ENCODE measurements at regions not wholly inside any gene's neighbourhood (a gene's known extent, or its start where the extent isn't known, plus 50 kb on each side); places are given as distances from the start of the nearest gene placed in this dataset.

DNA sequence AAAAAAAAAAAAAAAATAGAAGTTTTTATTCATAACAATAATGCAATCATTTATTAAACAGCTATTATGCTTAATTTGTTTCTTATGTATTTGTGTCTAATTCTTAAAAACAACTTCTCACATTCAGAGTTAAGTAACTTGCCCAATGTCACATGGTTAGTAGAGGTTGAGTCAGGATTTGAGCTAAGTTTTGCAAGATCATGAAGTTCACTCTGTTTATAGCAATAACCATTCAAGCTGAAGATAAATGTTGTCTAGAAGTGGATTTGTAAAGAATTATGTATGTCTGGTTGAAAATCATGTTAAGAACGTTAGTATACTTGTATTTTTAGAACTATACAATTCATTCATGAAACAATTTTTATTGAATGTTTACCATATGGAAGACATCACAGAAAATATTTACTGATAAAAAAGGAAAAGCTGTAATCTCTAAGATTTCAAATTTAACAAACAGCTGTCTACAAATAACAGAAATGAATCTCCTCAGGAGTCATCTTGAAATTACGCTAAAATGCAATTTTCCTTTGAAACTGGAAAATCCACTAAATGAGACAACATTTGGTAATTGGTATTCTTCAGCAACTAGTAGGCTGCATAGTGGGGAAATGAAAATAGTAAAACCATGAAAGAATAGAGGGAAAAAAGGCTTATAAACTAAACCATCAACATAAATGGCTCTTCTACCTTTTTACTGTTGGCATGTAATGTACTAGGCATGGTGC is 70.5 kb upstream of the AHR start:
- no peak for ATAC-seq
- intact Hi-C loops (cut with DNase I), result no loop called here
- no peaks in the 10 kb centered on the region for H3K27me3 ChIP-seq
- TF ChIP-seq, protein P1, sequence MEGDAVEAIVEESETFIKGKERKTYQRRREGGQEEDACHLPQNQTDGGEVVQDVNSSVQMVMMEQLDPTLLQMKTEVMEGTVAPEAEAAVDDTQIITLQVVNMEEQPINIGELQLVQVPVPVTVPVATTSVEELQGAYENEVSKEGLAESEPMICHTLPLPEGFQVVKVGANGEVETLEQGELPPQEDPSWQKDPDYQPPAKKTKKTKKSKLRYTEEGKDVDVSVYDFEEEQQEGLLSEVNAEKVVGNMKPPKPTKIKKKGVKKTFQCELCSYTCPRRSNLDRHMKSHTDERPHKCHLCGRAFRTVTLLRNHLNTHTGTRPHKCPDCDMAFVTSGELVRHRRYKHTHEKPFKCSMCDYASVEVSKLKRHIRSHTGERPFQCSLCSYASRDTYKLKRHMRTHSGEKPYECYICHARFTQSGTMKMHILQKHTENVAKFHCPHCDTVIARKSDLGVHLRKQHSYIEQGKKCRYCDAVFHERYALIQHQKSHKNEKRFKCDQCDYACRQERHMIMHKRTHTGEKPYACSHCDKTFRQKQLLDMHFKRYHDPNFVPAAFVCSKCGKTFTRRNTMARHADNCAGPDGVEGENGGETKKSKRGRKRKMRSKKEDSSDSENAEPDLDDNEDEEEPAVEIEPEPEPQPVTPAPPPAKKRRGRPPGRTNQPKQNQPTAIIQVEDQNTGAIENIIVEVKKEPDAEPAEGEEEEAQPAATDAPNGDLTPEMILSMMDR (IDR thresholded peaks at IDR 0.05), result no peak
- H3K4me3 ChIP-seq, result no peak overlapping the region
- DNase-seq, result no peak
- no peaks in the 10 kb centered on the region for H3K9me3 ChIP-seq
- no peak overlapping the region for H3K27ac ChIP-seq
- no peaks in the 10 kb centered on the region for H3K36me3 ChIP-seq
- no peaks in the 10 kb centered on the region for H3K4me1 ChIP-seq

DNA sequence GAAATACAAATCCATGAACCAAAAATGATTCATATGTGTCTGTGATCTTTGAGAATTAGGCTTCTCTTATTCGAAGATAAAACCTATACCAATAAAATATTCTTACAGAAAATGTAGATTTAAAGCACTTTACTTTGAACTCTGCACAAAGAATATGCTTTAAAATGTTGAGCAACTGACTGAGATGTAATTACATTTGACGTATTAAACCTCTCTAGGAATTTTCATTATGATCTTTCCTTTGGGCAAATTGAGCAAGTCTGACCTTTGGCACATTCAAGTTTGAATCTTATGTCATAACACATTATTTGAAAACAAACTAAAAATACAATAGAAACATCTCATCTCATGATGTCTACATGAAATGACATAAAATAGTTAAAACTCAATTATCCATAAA is 69.2 kb upstream of the AHR start:
- no peaks in the 10 kb centered on the region for H3K27me3 ChIP-seq
- DNase-seq (no peak), ATAC-seq (no peak)
- H3K4me3 ChIP-seq, result no peak overlapping the region
- H3K9me3 ChIP-seq, result no peaks in the 10 kb centered on the region
- no peak overlapping the region for H3K27ac ChIP-seq
- TF ChIP-seq, protein P1 (IDR thresholded peaks at IDR 0.05), result no peak
- no peaks in the 10 kb centered on the region for H3K4me1 ChIP-seq
- no peaks in the 10 kb centered on the region for H3K36me3 ChIP-seq
- intact Hi-C loops (cut with DNase I), result no loop called here

DNA sequence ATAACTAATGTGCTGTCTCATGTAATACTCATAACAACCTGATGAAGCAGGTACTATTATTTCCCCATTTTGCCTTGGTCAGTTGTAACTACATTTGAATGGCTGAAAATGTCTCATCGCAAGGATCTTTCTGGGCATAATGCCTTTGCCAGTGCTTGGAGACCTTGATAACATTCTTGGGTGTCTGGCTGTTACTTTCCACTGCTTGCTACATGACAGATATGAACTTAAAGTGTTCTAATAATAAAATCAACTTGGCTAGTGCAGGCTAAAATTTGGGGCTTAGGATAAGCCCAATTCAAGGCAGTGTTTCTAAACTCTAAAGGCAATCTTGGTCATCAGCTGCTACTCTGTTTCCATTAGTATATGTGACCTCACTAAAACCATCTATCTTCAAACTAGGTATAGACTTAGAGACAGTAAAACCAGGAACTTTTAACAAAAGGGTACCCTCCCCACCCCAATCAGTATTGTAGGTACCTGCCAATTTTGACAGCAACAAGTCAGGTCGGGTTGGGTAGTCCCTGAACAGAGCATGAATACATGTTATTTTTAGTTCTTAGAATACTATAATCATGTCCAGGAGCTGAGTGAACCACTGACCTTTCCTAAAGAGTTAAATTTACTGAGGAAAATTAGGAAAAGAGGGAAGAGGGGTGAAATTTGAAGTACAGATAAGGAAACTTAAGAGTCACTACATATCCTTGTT is 68.2 kb upstream of the AHR start:
- DNase-seq (no peak), ATAC-seq (no peak)
- no peaks in the 10 kb centered on the region for H3K9me3 ChIP-seq
- no peak overlapping the region for H3K4me3 ChIP-seq
- intact Hi-C loops (cut with DNase I), result no loop called here
- no peaks in the 10 kb centered on the region for H3K27me3 ChIP-seq
- TF ChIP-seq, protein P1 (IDR thresholded peaks at IDR 0.05), result no peak
- no peaks in the 10 kb centered on the region for H3K36me3 ChIP-seq
- no peaks in the 10 kb centered on the region for H3K4me1 ChIP-seq
- no peak overlapping the region for H3K27ac ChIP-seq

DNA sequence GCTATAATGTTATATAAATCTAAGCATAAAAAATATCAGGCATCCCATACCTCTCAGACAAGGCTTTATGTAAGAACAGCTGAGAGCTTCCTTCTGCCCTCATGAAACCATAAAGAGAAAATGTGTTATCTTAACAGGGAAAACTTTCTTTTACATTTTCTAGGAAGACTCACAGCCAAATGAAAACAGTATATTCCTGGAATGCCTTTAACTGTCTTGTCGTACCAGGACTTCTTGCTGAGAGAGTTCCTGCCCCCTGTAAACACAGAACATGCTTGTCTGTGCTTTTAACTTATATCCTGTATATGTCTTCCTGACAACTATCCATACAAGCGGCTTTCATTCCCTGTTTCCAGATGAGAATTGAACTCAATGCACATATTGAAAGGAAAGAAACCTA is 64.8 kb upstream of the AHR start:
- intact Hi-C loops (cut with DNase I), result no loop called here
- H3K36me3 ChIP-seq, result no peaks in the 10 kb centered on the region

DNA sequence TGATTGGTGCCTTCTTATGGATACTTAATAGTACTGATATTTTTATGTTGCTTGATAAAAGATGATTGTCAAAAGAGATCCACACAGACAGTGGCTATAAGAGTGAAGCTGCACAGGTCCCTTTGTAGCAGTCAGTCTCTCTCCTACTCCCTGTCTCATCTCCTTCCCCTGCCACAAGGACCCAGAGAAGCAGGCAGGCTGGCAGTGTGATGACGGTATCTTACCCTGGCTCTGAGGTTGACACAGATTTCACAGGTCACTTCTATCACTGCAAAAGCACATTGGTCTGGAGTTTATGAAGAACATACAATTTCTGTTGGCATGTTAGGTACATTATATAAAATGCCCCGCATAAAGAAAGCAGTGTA is 64.4 kb upstream of the AHR start:
- Histone ChIP-seq H3K36me3 (no peaks in the 10 kb centered on the region), H3K4me1 (peaks cover 2% of the 10 kb centered on the region), H3K4me3 (no peak overlapping the region), H3K27me3 (no peaks in the 10 kb centered on the region), H3K27ac (peak overlapping the region; percentile 75), H3K9me3 (no peaks in the 10 kb centered on the region)
- TF ChIP-seq, protein P1 (IDR thresholded peaks at IDR 0.05), result no peak
- peak; percentile 44 for DNase-seq
- intact Hi-C loops (cut with DNase I), result no loop called here
- peak; percentile 48 for ATAC-seq

More for the DNA sequence above, 64.8 kb upstream of the AHR start:
- no peak for ATAC-seq
- no peaks in the 10 kb centered on the region for H3K4me1 ChIP-seq
- H3K27ac ChIP-seq, result peak overlapping the region; percentile 75
- no peak overlapping the region for H3K4me3 ChIP-seq
- TF ChIP-seq, protein P1 (IDR thresholded peaks at IDR 0.05), result no peak
- H3K27me3 ChIP-seq, result no peaks in the 10 kb centered on the region
- no peak for DNase-seq
- H3K9me3 ChIP-seq, result no peaks in the 10 kb centered on the region
